Fibroblast of lung (primary cell): ENCODE measurements at regions not wholly inside any gene's neighbourhood (a gene's known extent, or its start where the extent isn't known, plus 50 kb on each side); places are given as distances from the start of the nearest gene placed in this dataset.

Source experiments
- EZH2 ChIP-seq: IDR thresholded peaks from 2 replicates; pipeline ENCODE4 v1.5.1; 2012; ENCODE audit warnings: low read length, control low read depth, mild to moderate bottlenecking; ENCODE audit errors: missing control alignments
- TF ChIP-seq, protein P1 (sequence below), 2 donors: IDR thresholded peaks in 1 of 2; conservative IDR thresholded peaks in 1 of 2; 1 replicate in 1 of 2; 2 replicates in 1 of 2; pipeline ENCODE4 v1.5.1; 2011 to 2012; ENCODE audit warnings: low read length in 2 of 2, control low read depth in 1 of 2, inconsistent platforms in 1 of 2, low read depth in 1 of 2, mild to moderate bottlenecking in 1 of 2

DNA sequence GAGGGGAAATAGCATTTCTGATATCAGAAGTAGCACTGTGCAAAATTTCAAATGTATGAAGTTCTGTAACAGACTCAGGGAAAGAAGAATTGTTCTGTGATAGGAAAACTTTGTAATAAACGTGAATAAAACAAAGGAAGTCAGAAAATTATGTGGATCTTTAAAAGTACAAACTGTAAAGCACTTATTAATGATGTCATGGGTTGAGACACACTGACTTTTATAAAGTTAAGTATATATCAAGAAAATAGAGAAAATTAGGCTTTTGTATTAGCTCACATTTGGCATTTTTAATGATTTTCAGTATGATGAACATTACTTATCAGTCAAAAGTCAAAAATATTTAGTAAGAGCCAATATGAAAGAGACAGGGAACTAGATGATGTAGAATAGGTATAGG lies 1081.7 kb upstream of the EDIL3 start:
- TF ChIP-seq, protein P1, sequence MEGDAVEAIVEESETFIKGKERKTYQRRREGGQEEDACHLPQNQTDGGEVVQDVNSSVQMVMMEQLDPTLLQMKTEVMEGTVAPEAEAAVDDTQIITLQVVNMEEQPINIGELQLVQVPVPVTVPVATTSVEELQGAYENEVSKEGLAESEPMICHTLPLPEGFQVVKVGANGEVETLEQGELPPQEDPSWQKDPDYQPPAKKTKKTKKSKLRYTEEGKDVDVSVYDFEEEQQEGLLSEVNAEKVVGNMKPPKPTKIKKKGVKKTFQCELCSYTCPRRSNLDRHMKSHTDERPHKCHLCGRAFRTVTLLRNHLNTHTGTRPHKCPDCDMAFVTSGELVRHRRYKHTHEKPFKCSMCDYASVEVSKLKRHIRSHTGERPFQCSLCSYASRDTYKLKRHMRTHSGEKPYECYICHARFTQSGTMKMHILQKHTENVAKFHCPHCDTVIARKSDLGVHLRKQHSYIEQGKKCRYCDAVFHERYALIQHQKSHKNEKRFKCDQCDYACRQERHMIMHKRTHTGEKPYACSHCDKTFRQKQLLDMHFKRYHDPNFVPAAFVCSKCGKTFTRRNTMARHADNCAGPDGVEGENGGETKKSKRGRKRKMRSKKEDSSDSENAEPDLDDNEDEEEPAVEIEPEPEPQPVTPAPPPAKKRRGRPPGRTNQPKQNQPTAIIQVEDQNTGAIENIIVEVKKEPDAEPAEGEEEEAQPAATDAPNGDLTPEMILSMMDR (conservative IDR thresholded peaks at IDR 0.05 in 1 of 2, IDR thresholded peaks at IDR 0.05 in 1 of 2; ENCODE audit: low read depth in 1 of 2, low read length in 2 of 2): no peak
- TF ChIP-seq EZH2: no peak
